Osteocyte (in vitro differentiated cells): ENCODE measurements at regions not wholly inside any gene's neighbourhood (a gene's known extent, or its start where the extent isn't known, plus 50 kb on each side); places are given as distances from the start of the nearest gene placed in this dataset.

Source experiments
- DNase-seq: peaks from one replicate; pipeline ENCODE4 v3.0.0; 2021; ENCODE audit warnings: mixed read lengths; ENCODE audit not compliant: unreplicated experiment; ENCODE audit errors: extremely low spot score
- H3K27ac Mint-ChIP-seq: one replicate; pipeline ENCODE4 v1.8.0; 2021; ENCODE audit warnings: mild to moderate bottlenecking, mixed read lengths; ENCODE audit not compliant: unreplicated experiment
- H3K27me3 Mint-ChIP-seq: one replicate; pipeline ENCODE4 v1.8.0; 2021; ENCODE audit warnings: mixed read lengths; ENCODE audit not compliant: unreplicated experiment
- H3K36me3 Mint-ChIP-seq: one replicate; pipeline ENCODE4 v1.8.0; 2021; ENCODE audit warnings: mixed read lengths; ENCODE audit not compliant: unreplicated experiment
- H3K4me1 Mint-ChIP-seq: one replicate; pipeline ENCODE4 v1.8.0; 2021; ENCODE audit warnings: mixed read lengths; ENCODE audit not compliant: unreplicated experiment
- H3K4me3 Mint-ChIP-seq: one replicate; pipeline ENCODE4 v1.8.0; 2021; ENCODE audit warnings: mild to moderate bottlenecking, moderate library complexity, mixed read lengths; ENCODE audit not compliant: unreplicated experiment
- H3K9me3 Mint-ChIP-seq: one replicate; pipeline ENCODE4 v1.8.0; 2021; ENCODE audit warnings: mixed read lengths; ENCODE audit not compliant: unreplicated experiment
- TF ChIP-seq, protein P1 (sequence below): fragments of 200-600 bp; sonication (generic); IDR thresholded peaks from 2 replicates; pipeline ENCODE4 v1.5.0; 2021; ENCODE audit warnings: antibody characterized with exemption, mild to moderate bottlenecking, moderate library complexity

DNA sequence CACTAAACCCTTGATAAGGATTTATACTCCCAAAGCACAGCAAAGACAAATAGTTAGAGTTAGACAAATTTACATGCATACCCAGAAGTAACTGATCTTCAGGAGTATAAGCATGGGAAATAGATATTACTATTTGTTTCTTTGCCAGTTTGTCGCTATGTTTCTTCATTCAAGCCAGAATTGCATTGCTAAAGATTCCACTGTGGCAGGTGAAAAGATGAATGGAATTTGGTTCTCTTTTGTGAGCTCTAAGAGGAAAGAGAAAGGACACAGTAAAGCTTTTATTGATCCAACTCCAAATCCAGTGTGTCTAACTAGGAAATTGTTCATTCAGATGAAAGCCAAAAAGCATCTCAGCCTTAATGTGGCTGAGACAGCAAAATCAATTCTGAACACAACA, 292.3 kb upstream of the SPRY2 start:
- no peaks in the 10 kb centered on the region for H3K27me3 Mint-ChIP-seq
- no peak overlapping the region for H3K4me3 Mint-ChIP-seq
- TF ChIP-seq, protein P1, sequence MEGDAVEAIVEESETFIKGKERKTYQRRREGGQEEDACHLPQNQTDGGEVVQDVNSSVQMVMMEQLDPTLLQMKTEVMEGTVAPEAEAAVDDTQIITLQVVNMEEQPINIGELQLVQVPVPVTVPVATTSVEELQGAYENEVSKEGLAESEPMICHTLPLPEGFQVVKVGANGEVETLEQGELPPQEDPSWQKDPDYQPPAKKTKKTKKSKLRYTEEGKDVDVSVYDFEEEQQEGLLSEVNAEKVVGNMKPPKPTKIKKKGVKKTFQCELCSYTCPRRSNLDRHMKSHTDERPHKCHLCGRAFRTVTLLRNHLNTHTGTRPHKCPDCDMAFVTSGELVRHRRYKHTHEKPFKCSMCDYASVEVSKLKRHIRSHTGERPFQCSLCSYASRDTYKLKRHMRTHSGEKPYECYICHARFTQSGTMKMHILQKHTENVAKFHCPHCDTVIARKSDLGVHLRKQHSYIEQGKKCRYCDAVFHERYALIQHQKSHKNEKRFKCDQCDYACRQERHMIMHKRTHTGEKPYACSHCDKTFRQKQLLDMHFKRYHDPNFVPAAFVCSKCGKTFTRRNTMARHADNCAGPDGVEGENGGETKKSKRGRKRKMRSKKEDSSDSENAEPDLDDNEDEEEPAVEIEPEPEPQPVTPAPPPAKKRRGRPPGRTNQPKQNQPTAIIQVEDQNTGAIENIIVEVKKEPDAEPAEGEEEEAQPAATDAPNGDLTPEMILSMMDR, result no peak
- peaks cover 10% of the 10 kb centered on the region for H3K4me1 Mint-ChIP-seq
- peaks cover 6% of the 10 kb centered on the region for H3K9me3 Mint-ChIP-seq
- H3K36me3 Mint-ChIP-seq, result no peaks in the 10 kb centered on the region
- H3K27ac Mint-ChIP-seq, result no peak overlapping the region
- no peak for DNase-seq

DNA sequence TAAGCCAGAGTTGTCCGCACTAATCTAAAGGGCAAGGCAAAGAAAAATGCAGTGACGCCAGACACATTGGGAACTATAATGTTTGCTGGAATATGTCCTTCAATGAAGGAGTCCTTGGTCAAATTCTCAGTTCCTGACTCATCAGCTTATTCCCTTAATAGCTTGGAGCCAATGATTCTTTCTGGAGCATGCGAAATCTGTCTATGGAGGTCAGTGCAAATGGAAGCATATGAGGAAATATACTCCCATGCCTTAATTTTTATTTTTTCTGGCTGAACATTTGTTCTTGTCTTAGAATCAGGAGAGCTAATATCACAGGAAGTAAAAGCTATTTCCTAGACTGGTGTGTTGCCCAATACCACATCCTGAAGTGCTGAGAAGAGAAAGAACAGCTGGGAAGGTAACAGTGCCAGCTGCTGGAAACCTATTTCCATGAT, 289.8 kb upstream of the SPRY2 start:
- Mint-ChIP-seq H3K4me3 (no peak overlapping the region), H3K4me1 (peaks cover 10% of the 10 kb centered on the region), H3K27me3 (no peaks in the 10 kb centered on the region), H3K27ac (no peak overlapping the region), H3K36me3 (no peaks in the 10 kb centered on the region), H3K9me3 (peaks cover 5% of the 10 kb centered on the region)
- DNase-seq, result no peak
- TF ChIP-seq, protein P1, result peak; percentile 20

DNA sequence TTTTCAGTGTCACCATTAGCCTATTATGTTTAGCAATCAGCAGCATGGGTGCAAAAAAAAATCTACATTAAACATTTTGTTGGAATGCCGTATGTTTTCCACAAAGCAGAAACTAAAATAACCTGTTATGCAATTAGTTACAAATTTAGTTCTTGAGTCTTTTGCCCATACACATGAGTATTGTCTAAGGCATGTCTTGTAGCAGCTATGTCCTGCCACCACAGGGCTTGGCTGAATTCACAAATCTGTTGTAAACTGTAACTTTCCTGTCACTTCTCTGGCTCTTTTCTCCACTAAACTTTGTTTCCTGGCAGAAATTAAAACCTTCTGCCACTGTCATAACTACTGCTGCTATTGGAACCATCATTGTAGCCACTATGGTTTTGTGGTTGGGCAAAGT, 277.9 kb upstream of the SPRY2 start:
- no peaks in the 10 kb centered on the region for H3K27me3 Mint-ChIP-seq
- H3K9me3 Mint-ChIP-seq, result peaks cover 4% of the 10 kb centered on the region
- no peak overlapping the region for H3K4me3 Mint-ChIP-seq
- TF ChIP-seq, protein P1, result no peak
- no peak for DNase-seq
- no peak overlapping the region for H3K27ac Mint-ChIP-seq
- no peaks in the 10 kb centered on the region for H3K4me1 Mint-ChIP-seq
- no peaks in the 10 kb centered on the region for H3K36me3 Mint-ChIP-seq

DNA sequence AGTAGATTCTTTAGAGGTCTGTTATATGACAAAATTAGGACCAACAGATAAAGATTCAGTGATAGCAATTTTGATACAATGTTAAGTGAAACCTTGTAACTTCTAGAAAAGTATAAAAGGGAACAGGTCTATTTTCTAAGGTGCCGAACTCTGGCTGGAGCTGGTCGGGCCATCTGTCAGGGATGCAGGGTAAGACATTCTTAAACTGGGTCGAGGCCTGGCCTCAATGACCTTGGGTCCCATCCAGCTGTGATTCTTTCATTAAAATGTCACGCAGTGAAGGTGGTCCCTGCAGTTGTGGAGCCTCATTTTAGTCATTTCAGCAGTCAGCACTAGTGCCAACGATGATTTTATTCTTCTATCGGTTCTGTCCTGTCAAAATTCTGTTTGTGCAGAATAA, 271.9 kb upstream of the SPRY2 start:
- Mint-ChIP-seq H3K27ac (no peak overlapping the region), H3K27me3 (no peaks in the 10 kb centered on the region), H3K9me3 (no peaks in the 10 kb centered on the region), H3K4me1 (no peaks in the 10 kb centered on the region), H3K36me3 (no peaks in the 10 kb centered on the region), H3K4me3 (no peak overlapping the region)
- no peak for DNase-seq
- TF ChIP-seq, protein P1, result no peak

DNA sequence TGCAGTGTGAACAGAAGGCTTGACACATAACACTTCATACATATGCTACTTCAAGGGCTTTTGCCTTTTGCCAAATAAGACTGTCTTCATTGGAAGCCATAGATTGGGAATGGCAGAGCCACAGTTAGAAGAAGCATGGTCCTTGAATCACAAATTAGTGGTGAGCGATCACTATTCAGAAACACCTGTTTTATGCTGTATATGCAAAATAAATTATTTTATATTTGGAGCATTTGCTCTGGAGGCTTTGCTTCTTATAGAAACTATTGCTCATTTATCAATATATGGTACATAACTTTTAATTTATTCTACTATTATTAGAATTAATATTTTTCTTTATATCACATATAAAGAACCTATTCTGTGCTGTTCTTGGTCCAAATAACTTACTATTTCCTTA, 270.4 kb upstream of the SPRY2 start:
- no peak overlapping the region for H3K27ac Mint-ChIP-seq
- no peaks in the 10 kb centered on the region for H3K4me1 Mint-ChIP-seq
- DNase-seq, result no peak
- no peaks in the 10 kb centered on the region for H3K36me3 Mint-ChIP-seq
- no peak overlapping the region for H3K4me3 Mint-ChIP-seq
- TF ChIP-seq, protein P1, result no peak
- H3K27me3 Mint-ChIP-seq, result no peaks in the 10 kb centered on the region
- H3K9me3 Mint-ChIP-seq, result no peaks in the 10 kb centered on the region
